ENCODE measurements at regions not wholly inside any gene's neighbourhood (a gene's known extent, or its start where the extent isn't known, plus 50 kb on each side); places are given as distances from the start of the nearest gene placed in this dataset.
"Not testable (repeated sequence)": the region's sequence is repeated elsewhere in the genome, so short reads cannot be mapped to it uniquely, and the experiment has no call there.

DNA sequence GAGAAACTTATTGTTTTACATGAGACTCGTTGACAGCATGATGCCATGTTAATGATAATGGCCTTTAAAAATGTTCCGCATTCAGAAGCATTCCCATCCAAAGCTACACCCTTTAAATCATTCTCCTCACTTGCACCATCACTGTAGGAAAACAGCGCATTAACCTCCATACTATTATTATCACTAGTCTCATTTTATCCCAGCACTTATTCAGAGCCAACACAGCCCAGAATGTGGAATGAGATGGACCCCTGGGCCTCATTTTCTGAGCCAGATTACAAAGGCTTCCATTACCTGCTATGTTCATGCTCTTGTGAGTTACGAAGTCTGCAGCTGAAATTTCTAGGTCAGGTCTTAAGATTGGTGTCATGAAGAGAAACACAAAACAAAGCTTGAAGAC, 159.4 kb downstream of the HS3ST3A1 start:
- DNase-seq: no peak

DNA sequence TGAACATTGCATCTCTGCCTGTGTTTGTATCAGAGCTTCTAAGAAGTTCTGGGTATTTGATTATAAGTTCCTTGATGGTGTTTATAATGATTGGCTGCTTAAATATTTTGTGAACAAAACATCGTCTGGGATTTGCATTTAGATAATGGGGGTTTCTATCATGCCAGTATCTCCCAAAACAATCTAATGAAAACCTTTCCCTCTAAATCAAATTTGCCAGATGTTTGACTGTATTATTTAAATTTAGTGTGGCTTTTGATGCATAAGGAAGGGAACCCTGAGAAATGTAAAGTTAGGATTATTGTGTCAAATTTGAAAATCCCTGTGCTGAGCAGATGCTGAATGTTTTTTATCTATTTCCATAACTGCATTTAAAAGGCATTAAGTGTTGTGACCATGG, 159.9 kb downstream of the HS3ST3A1 start:
- no peak for DNase-seq

DNA sequence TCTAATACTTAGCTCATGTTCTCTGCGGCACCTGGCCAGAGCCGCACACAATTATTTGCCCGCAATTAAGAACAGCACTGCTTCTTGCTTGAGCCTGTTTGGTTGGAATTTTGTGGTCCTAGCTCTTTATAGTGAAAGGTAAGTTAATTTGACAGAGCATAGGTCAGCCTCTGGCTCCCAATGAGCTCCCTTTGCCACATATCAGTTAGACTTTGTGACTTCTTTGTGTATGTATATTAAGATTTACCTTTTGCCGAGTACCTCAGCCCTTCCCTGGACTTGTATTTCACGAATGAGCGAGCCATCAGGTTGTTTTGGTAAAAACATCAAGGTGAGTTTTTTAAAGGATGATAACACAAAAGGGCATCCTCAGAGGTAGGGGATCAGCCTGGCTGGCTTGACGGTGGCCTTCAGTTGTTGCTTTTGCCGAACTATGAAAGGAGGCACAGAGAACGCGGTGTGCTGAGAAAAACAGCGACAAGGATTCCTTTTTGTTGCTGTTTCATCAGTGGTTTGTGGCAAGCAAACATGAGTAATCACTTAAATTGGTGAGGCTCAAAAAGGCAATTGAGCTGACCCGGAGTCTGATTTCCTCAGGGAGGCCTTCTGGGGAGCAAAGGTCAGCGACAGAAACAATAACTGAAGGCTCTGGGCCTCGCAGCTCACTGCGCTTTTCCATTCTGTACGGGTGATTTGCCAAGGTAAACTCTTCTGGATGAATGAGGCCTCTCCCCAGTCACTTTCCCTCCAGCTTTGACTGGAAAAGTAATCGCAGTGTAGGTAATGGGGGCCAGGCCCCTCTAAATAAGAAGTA, 163.6 kb downstream of the HS3ST3A1 start:
- DNase-seq: no peak

DNA sequence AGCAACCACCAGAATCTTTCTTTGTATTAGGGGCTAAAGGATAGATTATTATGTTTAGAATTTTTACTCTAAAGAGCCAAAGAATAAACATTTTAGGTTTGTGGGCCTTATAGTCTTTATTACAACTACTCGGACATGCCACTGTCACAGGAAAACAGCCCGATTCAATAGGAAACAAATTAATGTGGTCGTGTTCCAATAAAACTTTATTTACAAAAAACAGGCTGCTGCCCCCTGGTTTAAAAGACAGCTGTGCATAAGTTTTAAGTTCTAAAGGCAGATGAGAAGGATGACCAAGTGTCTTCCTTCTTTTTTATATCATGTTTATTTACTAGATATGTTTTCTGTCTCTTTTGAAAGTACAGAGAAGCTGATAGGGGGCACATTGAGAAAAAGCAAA, 166.5 kb downstream of the HS3ST3A1 start:
- DNase-seq: no peak

DNA sequence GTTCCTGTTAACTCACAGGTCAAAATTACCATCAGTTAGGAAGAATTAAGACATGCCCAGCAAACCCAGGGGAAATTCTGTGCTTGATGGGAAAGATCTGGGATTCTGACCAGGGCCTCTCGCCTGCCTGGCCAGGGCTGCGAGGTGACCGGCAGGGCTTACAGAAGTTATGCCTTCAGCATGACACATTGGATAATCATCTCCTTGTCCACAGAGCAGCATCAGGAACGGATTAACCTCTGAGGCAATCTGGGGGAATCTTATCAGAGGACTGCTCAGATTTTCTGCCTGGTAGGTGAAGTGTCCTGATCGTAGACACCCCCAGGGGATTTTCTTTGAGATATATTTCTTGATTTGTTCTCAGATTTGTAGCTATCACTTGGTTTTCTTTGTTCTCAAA, 172.5 kb downstream of the HS3ST3A1 start:
- peak; percentile 31 for DNase-seq

DNA sequence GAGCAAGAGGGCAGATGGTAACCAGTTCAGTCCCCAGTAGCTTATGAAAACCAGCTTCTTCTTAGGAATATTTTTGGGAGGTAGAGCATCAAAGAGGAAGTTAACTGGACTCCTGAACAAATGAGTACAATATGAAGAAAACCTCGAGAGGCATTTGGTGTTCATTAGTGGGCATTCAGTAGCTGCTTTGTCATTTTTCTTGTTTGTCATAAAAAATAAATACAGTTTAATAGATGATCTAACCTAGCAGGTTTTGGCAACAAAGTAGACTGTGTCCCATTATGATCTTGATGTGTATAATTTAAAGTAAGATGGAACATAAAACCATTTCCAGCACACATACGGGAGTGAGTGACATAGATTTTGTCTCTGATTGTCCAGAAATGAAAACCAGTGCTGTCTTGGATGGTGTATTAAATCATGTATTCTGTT, 173.1 kb downstream of the HS3ST3A1 start:
- DNase-seq: no peak

DNA sequence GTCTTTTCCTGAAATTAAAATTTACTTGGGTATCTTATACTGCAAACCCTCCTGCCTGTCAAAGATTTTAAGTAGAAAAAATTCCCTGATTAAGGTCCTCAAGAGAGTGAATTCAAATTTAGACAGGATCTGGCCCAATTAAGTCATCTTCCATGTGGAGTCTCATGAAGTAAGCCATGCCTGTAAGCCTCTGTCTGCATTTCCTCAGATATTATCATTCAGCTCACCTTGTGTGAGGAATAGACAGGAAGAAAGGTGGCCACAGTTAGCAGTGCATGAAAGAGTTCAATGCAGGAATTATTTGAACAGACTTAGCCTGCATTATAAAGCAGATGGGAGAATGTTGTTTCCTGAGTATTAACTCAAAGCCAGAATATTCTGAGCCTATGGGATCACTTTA, 174.7 kb downstream of the HS3ST3A1 start:
- DNase-seq: no peak

DNA sequence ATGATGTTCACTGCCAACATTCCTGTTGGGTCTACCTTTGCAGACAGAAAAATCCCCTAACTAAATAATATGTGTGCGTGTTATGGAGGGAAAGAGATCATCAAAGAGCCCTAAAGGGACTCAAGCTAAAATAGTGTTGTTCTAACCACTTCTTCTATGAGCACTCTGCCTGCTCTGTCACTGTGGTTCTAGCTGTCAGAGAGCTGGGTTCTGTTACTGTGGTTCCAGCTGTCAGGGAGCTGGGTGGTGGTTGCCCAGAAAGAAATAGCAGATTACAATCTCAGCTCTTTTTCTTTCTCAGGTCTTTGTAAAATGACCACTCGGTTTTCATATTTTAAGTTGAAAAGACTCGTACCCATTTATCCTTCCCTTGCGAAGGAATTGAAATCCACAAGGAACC, 176.3 kb downstream of the HS3ST3A1 start:
- DNase-seq: no peak

DNA sequence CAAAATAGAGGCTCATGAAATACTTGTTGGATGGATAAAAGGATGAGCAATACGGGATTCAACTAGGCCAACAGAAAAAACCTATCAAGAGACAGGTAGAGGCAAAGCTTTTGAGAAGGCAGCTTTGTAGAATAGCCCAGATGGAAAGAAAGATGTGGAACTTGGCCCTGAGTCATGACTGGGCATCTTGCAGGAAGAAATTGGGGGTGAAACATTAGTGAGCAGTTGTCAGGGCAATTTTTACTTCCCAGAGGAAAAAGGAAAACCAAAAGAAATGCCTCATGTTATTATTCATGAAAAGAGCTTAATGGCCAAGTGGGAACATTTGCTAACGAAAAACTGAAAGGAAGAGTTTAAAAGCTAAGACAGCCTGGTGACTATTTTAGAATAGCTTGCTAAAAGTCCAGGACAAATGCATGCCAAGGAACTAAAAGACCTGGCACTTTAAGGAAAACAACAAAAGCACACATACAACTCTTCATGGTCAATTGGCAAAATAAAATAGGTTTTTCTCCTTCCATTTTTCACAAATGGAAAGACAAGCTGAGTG, 180.1 kb downstream of the HS3ST3A1 start:
- DNase-seq: no peak

DNA sequence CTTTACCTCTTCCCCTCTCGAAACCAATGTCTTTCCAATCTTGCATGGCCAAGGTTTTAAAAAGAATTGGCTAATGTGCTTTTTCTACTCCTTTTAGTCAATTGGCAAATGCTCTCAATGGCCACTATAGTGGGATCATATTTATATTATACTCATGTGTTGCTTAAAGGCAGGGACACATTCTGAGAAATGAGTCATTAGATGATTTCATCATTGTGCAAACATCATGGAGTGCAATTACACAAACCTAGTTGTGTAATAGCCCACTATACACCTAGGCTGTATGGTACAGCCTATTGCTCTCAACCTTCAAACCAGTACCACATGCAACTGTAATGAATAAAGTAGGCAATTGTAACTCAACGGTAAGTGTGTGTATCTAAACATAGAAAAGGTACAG, 180.9 kb downstream of the HS3ST3A1 start:
- no peak for DNase-seq

DNA sequence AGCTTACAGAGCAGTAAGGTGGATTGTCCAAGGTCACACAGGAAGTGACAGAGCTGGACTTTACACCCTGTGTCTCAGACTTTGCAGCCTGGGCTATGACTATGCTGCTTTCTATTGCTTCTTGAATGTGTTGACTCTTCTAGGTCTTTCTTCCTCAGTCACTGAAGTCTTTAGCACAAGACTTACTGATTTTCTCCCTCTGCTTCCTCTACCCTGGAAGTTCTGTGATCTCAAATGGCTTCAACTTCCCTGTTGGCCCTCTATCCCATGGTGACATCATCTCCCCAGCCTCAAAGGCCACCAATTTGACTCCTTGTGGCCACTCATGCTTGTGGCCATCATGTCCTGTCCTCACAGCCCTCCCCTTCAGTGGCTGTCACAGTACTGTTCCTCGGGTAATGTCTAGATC, 181.3 kb downstream of the HS3ST3A1 start:
- DNase-seq: no peak

DNA sequence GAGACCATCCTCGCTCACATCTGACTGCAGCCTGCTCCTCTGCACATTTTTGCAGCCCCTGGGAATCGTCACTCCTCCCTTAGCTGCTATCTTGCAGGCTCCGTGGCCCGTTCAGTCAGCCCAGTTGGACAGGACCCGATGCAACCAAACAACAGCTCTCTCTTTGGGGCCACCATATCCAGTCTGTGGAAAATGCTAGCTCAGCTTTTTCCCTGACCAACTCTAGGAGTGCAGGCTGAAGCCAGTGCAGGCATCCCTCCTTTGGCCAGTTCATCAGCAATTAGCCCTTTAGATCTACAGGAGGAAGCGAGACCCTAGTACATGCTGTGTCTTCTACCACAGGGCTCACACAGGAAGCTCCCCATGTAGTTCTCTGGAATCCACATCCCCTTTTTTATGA, 182.1 kb downstream of the HS3ST3A1 start:
- DNase-seq: no peak

DNA sequence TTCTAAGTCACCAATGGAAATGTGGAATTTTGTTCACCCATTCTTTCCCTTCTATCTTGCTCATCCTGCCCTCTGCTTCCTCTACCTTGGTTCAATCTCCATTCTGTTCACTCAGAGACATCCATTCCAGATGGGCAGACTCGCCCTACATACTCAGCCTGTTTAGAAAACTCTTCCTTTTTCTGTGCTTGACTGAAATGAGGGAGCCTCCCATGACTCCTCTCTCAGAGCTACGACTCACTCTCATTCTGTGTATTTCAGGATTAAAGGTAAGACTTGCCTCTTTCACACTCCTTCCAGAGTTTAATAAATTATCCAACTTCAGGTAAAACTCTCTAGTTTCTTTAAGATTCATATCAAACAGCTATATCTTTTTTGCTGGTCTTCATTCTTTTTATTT, 182.8 kb downstream of the HS3ST3A1 start:
- no peak for DNase-seq

DNA sequence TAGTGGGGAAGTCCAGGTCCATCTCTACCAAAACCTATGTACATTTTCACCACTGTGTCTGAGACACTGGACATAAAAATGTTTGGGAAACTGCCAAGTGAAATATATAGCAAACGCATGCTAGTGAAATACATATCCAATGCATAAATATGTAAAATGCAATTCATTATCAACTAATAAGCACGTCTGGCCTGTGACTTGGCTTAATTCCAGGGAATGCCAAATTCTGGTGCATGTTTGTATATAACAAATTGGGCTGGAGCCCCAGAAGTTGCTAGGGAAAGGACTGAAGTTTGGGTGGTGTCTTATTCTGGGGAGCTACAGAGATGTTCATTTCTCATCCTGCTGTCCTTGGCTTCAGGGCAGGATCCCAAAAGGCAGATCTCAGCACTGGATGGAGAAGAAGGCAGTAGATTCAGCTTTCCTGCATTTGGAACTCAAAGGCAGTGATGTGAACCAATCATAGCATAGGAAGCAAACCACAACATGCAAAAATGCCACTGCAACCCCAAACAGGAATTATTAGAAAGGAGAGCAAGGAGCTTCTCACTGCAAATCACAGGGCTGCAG, 184.3 kb downstream of the HS3ST3A1 start:
- DNase-seq: no peak

DNA sequence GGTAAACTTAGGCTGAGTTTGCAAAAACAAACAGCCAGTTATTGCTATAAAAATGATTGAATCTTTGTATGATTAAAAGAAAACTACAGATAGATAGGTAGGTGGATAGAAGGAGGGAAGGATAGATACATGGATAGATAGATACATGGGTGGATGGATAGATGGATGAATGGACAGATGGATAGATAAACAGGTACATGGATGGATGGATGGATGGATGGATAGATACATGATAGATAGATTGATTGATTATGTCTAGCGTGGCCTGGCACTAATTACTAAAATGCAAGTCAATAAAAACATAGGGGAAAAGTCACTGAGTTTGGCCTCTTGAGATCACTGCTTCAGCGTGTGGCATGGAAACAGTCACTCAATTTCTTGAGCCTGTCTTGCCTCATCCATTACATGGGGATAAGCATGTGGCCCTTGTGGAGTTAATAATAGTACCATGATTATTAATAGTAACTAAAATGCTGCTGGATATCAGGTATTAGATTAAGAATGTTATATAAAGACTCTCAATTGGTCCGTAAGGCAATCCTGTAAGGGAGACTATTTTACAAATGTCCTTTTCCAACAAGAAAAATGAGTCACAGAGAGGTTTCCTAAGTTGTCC, 184.9 kb downstream of the HS3ST3A1 start:
- DNase-seq: no peak

DNA sequence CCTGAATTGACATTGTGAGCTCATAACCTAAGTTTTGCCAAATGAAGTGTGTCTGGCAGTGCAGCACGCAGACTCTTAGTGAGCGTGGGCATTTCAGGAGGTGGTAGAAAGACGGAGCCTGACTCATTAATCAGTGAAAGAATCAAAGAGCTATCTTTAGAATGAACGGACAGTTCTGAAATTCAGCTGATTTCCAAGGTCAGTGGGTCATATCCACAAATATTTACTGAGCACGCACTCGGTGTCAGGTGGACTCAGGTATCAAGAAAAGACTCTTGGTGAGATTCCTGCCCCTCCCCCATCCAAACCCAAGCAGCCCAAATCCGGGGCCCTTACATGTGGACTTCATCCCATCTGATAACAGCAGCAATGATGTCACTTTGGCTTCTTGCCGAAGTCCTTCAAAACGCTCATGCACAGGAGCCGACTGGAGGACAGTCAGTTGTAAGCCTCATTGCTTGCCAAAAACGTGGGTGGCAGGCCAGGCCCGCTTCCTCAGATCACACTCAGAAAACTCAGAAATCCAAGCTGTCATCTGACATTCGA, 185.8 kb downstream of the HS3ST3A1 start:
- DNase-seq: no peak

DNA sequence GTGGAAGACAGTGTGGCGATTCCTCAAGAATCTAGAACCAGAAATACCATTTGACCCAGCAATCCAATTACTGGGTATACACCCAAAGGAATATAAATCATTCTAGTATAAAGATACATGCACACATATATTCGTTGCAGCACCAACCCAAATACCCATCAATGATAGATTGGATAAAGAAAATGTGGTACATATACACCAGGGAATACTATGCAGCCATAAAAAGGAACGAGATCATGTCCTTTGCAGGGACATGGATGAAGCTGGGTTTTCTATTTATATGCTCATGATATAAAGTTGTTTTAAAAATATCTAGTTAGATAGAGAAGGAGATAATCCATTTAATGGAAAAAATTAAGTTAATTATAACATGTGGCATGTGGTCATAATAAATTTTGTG, 186.5 kb downstream of the HS3ST3A1 start:
- not testable (repeated sequence) for DNase-seq

DNA sequence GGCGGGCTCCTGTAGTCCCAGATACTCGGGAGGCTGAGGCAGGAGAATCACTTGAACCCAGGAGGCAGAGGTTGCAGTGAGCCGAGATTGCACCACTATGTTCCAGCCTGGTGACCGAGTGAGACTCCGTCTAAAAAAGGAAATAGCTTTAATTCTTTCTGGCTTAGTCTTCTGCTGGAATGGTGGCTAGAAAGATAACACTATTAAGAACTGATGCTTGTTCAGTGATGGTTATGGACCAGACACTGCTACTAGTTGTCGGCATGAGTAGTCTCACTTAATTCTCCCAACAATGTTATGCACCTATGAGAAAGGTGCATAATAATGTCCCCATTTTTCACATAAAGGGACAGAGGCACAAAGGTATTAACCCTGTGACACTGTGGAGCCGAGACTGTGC, 188.7 kb downstream of the HS3ST3A1 start:
- no peak for DNase-seq

DNA sequence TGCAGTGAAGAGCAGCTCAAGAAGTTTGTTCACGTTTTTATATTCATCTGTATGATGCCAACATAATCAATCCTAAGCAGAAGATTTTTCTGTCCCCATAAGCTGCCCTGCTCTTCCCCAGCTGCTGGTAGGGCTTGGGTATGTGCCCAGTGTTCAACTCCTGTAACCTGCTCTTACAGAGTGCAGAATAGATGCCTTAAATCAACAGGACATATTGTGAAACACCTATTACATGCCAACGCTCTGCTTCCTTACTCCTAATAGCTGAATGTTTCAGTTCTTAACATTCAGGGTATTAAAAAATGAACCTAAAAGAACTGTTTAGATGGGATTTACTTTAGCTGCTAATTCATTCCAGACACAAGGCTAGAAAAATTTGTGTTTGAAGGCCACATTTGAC, 190.9 kb downstream of the HS3ST3A1 start:
- DNase-seq: no peak

DNA sequence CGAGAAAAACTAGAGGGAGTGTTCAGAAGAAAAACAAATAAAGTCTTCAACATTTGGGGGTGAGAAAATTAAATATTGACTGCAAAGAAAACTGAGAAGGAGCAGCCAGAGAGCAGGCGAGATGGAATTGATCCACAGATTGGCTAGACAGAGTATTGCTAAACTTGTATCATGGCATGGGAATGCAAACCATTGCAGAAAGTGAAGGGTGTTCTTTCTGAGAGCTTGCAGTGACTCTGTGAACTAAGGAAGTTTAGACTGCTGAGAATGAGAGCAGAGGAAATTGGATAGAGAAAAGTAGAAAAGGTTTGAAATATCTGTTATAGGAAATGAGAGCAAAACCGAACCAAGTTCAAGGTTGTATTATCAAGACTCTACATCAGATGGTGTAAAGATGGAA, 191.5 kb downstream of the HS3ST3A1 start:
- DNase-seq: no peak

DNA sequence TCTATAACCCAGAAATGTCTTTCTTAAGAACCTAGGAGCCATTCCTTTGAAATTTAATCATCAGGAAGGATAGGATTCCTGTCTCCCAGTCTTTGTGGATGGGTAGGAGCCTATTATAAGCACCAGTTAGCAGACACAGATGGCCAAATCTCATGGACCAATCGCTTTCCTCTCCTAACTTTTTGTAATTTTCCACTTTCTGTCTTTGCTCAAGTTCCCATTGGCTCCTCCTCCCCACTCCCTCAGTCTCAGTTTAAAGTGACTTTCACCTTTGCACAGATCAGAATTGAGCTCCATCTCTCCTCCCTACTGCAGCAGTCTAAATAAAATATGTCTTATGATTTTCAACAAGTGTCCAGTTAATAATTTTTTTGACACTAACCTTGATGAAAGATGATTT, 192.3 kb downstream of the HS3ST3A1 start:
- no peak for DNase-seq

DNA sequence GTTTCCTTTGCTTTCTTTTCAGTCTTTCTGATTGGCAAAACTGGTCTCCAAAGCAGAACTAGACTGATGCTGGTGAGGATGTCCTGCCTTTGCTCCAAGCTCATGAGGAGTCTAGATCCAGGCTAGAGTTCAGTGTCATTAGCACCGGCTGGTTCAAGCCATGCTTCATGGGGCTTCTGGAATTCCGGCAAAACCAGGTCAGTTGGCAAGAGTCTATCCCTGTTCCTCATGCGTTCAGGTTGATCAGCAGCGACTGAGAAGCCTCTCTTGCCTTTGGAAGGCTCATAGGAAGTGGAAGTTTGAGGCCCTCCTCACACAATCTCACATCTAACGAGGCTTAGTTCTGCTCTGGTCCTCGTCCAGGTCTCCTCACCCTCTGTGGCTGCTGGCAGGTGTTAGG, 194.3 kb downstream of the HS3ST3A1 start:
- DNase-seq: no peak

DNA sequence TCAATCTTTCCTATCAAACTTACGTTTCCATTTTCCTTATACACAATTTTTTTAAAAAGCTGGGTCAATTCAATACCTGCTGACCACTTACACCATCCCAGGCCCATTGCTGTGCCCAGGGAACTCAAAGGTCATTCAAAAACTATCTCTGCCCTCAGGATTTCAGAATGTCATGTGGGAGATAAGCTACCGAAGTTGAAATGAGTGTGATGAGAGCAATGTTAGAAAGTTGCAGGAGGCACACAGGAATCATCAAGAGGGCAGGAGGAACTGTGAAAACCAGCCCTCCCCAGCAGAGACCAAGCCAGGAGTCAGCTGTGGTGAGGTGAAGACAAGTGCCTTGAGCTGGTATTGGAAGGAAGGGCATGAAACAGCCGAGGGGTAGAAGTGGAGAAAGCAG, 195.9 kb downstream of the HS3ST3A1 start:
- DNase-seq: no peak

DNA sequence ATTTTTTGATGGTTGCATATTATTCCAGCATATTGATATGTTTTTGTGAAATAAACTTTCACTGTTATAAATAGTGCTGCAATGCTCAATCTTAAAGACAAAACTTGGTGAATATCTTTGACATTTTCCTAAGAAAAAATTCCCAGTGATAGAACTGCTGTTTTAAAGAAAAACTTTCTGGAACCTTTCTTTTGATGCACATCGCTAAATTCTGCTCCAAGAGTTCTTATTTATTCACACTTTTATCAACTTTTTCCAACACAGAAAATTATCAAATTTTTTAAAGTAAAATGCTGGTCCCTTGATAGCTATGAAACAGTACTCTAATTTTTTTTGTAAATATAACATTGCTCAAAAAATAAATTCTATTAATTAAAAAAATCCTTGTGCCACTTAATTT, 196.6 kb downstream of the HS3ST3A1 start:
- DNase-seq: no peak
